Upper lobe of right lung (tissue), 1 donor: ENCODE measurements at regions not wholly inside any gene's neighbourhood (a gene's known extent, or its start where the extent isn't known, plus 50 kb on each side); places are given as distances from the start of the nearest gene placed in this dataset.

Source experiments
- ATAC-seq: fragments of 200-7000 bp; cut with Tn5 transposase; one replicate; pipeline ENCODE4 v1.9.1; 2020; ENCODE audit warnings: mild to moderate bottlenecking, moderate library complexity
- DNase-seq: peaks from one replicate; pipeline ENCODE4 v3.0.0-alpha.2; 2020
- H3K27ac ChIP-seq: fragments of 200-600 bp; one replicate; pipeline ENCODE4 v1.8.0; 2022
- H3K27me3 ChIP-seq: fragments of 200-600 bp; one replicate; pipeline ENCODE4 v1.8.0; 2022; ENCODE audit warnings: mild to moderate bottlenecking
- H3K36me3 ChIP-seq: fragments of 200-600 bp; one replicate; pipeline ENCODE4 v1.8.0; 2022
- H3K4me1 ChIP-seq: fragments of 200-600 bp; one replicate; pipeline ENCODE4 v1.8.0; 2022
- H3K4me3 ChIP-seq: fragments of 200-600 bp; one replicate; pipeline ENCODE4 v1.8.0; 2022; ENCODE audit warnings: mild to moderate bottlenecking
- H3K9me3 ChIP-seq: fragments of 200-600 bp; one replicate; pipeline ENCODE4 v1.8.0; 2022
- intact Hi-C: fragments of 100-400 bp; cut with DNase I; formaldehyde crosslinking; loops from one replicate; pipeline ENCODE4 v1.11.0; 2022
- TF ChIP-seq, protein P1 (sequence below): fragments of 200-600 bp; IDR thresholded peaks from one replicate; pipeline ENCODE4 v1.8.0; 2022; ENCODE audit warnings: antibody characterized with exemption
- donor health status: DM: no; HTN: yes; CAD: no; lungs with severe emphysema.

DNA sequence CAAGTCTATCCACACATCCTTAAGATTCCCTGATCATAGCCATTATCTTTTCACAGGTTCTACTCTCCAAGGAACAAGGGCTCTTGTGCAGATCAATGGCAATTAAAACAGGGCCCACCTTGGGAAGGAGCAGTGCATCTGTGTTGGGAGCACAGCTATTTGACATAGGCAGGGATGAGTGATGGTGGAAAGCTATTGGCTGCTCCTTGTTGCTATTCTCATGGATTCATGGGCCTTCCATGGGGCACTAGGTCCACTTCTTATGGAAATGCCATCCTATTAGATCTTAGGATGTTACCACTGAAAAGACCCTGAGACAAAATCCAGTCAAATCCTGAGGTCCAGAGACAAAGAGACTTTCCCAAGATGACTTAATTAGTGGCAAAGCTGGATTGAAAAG is 148.6 kb upstream of the MTNR1B start:
- Histone ChIP-seq H3K4me1 (no peaks in the 10 kb centered on the region), H3K4me3 (no peak overlapping the region), H3K9me3 (no peaks in the 10 kb centered on the region), H3K27ac (no peak overlapping the region), H3K36me3 (no peaks in the 10 kb centered on the region), H3K27me3 (no peaks in the 10 kb centered on the region)
- intact Hi-C loops: no loop called here
- no peak for DNase-seq
- ATAC-seq: no peak
- TF ChIP-seq, protein P1, sequence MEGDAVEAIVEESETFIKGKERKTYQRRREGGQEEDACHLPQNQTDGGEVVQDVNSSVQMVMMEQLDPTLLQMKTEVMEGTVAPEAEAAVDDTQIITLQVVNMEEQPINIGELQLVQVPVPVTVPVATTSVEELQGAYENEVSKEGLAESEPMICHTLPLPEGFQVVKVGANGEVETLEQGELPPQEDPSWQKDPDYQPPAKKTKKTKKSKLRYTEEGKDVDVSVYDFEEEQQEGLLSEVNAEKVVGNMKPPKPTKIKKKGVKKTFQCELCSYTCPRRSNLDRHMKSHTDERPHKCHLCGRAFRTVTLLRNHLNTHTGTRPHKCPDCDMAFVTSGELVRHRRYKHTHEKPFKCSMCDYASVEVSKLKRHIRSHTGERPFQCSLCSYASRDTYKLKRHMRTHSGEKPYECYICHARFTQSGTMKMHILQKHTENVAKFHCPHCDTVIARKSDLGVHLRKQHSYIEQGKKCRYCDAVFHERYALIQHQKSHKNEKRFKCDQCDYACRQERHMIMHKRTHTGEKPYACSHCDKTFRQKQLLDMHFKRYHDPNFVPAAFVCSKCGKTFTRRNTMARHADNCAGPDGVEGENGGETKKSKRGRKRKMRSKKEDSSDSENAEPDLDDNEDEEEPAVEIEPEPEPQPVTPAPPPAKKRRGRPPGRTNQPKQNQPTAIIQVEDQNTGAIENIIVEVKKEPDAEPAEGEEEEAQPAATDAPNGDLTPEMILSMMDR: no peak

DNA sequence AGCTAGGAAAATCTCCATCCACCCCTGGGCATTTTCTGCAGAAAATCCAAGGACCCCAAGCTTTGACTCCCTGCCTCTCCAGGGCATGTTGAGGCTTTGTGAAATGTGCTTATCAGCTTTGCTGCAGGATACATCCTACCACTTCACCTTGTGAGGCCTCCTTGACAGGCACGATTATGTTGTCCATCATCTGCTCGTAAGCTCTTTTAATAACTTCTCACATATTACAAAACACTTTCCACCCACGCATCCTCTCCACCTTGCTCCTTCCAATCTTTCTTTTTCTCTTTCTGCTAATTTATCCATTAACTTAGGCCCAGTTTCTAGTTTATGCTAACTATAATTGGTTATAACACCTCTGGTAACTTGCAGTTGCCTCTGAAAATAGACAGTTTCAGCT is 147.0 kb upstream of the MTNR1B start:
- Histone ChIP-seq H3K4me1 (no peaks in the 10 kb centered on the region), H3K36me3 (no peaks in the 10 kb centered on the region), H3K9me3 (no peaks in the 10 kb centered on the region), H3K27me3 (no peaks in the 10 kb centered on the region), H3K27ac (no peak overlapping the region), H3K4me3 (no peak overlapping the region)
- DNase-seq (no peak), ATAC-seq (no peak)
- intact Hi-C loops: no loop called here
- TF ChIP-seq, protein P1: no peak

DNA sequence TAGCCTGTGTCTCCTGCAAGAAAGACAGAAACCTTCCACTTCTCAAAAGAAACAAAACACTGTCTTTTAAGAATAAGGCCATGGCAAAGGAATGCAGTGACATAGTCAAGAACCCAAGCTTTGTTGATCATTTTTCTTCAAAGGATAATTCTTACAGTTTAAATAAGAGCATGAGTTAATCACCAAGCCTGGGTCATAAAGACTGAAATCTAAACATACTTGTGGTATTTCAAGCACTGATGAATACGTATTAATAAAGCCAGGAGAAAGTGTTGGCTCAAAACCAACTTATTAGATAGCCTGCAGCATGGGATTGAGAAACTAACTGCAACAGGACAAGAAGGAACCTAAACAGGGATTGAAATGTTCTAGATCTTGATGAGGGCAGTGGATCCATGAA is 143.3 kb upstream of the MTNR1B start:
- no peaks in the 10 kb centered on the region for H3K4me1 ChIP-seq
- DNase-seq: no peak
- H3K27me3 ChIP-seq: no peaks in the 10 kb centered on the region
- ATAC-seq: no peak
- TF ChIP-seq, protein P1: no peak
- H3K27ac ChIP-seq: no peak overlapping the region
- no peak overlapping the region for H3K4me3 ChIP-seq
- H3K36me3 ChIP-seq: no peaks in the 10 kb centered on the region
- H3K9me3 ChIP-seq: no peaks in the 10 kb centered on the region
- intact Hi-C loops: no loop called here

DNA sequence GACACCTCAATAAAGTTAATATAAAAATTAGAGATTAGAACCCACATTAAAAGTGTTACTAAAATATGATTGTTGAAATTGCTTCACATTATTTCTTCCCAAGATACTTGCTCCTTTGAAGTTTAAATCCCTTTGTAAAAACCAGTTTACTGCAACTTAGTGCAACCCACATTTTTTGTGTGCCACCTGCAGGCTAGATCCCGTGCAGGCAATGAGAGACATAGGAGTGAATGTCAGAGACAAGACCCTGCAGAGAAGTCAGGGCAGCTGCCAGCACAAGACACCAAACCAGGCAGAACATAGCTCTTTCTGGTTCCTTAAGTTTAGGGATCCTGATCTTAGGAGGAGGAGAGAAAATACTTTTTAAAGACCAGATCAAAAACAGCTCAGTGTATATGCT is 142.8 kb upstream of the MTNR1B start:
- ATAC-seq (no peak), DNase-seq (no peak)
- no peaks in the 10 kb centered on the region for H3K9me3 ChIP-seq
- no peaks in the 10 kb centered on the region for H3K27me3 ChIP-seq
- no peaks in the 10 kb centered on the region for H3K36me3 ChIP-seq
- H3K27ac ChIP-seq: no peak overlapping the region
- H3K4me1 ChIP-seq: no peaks in the 10 kb centered on the region
- TF ChIP-seq, protein P1: no peak
- no peak overlapping the region for H3K4me3 ChIP-seq
- intact Hi-C loops: no loop called here

DNA sequence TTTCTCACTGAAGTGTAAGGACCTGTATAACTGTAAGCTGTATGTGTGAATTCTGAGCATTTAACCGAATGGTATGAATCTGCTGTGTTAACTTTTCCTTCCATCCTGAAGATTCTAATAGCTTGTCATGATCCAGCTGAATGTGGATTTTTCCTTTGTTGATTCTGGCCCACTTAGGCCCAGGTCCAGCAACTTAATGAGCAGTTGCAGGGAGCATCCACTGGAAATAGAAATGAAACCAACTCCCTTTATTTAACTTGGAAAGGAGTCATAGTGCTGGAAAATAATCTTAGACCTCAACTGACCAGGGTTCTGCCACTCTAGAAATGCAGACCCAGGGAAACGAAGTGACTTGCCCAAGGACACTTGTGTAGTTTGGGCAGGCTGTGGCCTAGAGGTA is 142.3 kb upstream of the MTNR1B start:
- H3K36me3 ChIP-seq: no peaks in the 10 kb centered on the region
- ATAC-seq (no peak), DNase-seq (no peak)
- TF ChIP-seq, protein P1: no peak
- H3K9me3 ChIP-seq: no peaks in the 10 kb centered on the region
- H3K4me3 ChIP-seq: no peak overlapping the region
- intact Hi-C loops: no loop called here
- no peaks in the 10 kb centered on the region for H3K27me3 ChIP-seq
- H3K27ac ChIP-seq: no peak overlapping the region
- H3K4me1 ChIP-seq: no peaks in the 10 kb centered on the region

DNA sequence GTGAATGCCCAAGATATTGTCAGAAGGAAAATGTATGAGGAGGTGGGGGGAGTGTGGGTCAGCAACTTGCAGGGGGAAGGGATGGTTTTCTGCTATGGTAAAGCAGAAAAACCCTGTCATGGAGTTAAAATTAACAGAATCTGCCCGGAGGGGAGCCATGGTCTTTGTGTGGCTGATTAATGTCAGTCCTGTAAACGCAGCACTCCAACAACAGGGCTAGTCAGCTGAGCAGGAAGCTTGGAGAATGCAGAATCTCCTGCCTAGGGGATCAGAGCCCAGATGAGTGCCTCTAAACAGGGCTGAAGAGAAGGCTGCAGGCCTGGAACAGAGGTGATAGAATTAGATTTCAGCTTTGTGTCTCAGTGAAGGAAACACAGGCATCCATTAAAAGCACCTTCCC is 140.9 kb upstream of the MTNR1B start:
- no peaks in the 10 kb centered on the region for H3K27me3 ChIP-seq
- H3K27ac ChIP-seq: no peak overlapping the region
- H3K4me1 ChIP-seq: no peaks in the 10 kb centered on the region
- H3K36me3 ChIP-seq: no peaks in the 10 kb centered on the region
- no peaks in the 10 kb centered on the region for H3K9me3 ChIP-seq
- intact Hi-C loops: no loop called here
- ATAC-seq (no peak), DNase-seq (no peak)
- H3K4me3 ChIP-seq: no peak overlapping the region
- TF ChIP-seq, protein P1: no peak
